CD14-positive monocyte (primary cell): ENCODE measurements at regions not wholly inside any gene's neighbourhood (a gene's known extent, or its start where the extent isn't known, plus 50 kb on each side); places are given as distances from the start of the nearest gene placed in this dataset.

Source experiments
- DNase-seq, 3 donors: peaks; one replicate each; pipeline ENCODE4 v3.0.0-alpha.2; 2011 to 2022
- H2AFZ ChIP-seq: 2 replicates; pipeline ENCODE4 v1.6.0; 2012; ENCODE audit warnings: mild to moderate bottlenecking, low read depth, low read length, inconsistent platforms; ENCODE audit not compliant: insufficient read depth, poor library complexity, severe bottlenecking
- H3K27ac ChIP-seq, 2 donors: 1 replicate in 1 of 2; 2 replicates in 1 of 2; pipeline ENCODE4 v1.5.1; 2012 to 2013; ENCODE audit warnings: low read length in 2 of 2, control low read depth in 1 of 2, inconsistent platforms in 1 of 2, low read depth in 1 of 2, mild to moderate bottlenecking in 1 of 2
- H3K27me3 ChIP-seq, 2 donors: one replicate each; pipeline versions ENCODE4 v1.6.0 to v1.6.1; 2011 to 2013; ENCODE audit warnings: low read length in 2 of 2; ENCODE audit not compliant: control insufficient read depth in 2 of 2, insufficient read depth in 2 of 2
- H3K36me3 ChIP-seq, 2 donors: replicated peaks in 1 of 2; 1 replicate in 1 of 2; 2 replicates in 1 of 2; pipeline versions ENCODE4 v1.5.1 to v1.6.1; 2012 to 2013; ENCODE audit warnings: low read length in 2 of 2, control low read depth in 1 of 2, inconsistent platforms in 1 of 2, mild to moderate bottlenecking in 1 of 2; ENCODE audit not compliant: insufficient read depth in 2 of 2, control insufficient read depth in 1 of 2
- H3K4me1 ChIP-seq, 2 donors: 1 replicate in 1 of 2; 2 replicates in 1 of 2; pipeline versions ENCODE4 v1.5.1 to v1.6.1; 2012 to 2013; ENCODE audit warnings: low read length in 2 of 2, control low read depth in 1 of 2, inconsistent platforms in 1 of 2, mild to moderate bottlenecking in 1 of 2, moderate library complexity in 1 of 2; ENCODE audit not compliant: insufficient read depth in 2 of 2, control insufficient read depth in 1 of 2
- H3K4me2 ChIP-seq: replicated peaks from 2 replicates; pipeline ENCODE3; 2012; ENCODE audit warnings: low read length, moderate library complexity, mild to moderate bottlenecking; ENCODE audit not compliant: poor library complexity, severe bottlenecking; ENCODE audit errors: extremely low read depth
- H3K4me3 ChIP-seq, 3 experiments: fragments of 200-600 bp in 1 of 3; sonication (generic) in 1 of 3; replicated peaks in 1 of 3; 1 replicate in 2 of 3; 2 replicates in 1 of 3; pipeline ENCODE4 v1.5.1; 2011 to 2013; ENCODE audit warnings: low read length in 3 of 3, mild to moderate bottlenecking in 3 of 3, control low read depth in 2 of 3, low read depth in 2 of 3, inconsistent platforms in 1 of 3, moderate library complexity in 1 of 3
- H3K79me2 ChIP-seq: 2 replicates; pipeline ENCODE4 v1.6.0; 2012; ENCODE audit warnings: mild to moderate bottlenecking, control low read depth, inconsistent platforms, low read length, moderate library complexity; ENCODE audit not compliant: insufficient read depth
- H3K9ac ChIP-seq: 2 replicates; pipeline ENCODE4 v1.6.0; 2017; ENCODE audit warnings: low read length, mild to moderate bottlenecking; ENCODE audit not compliant: insufficient read depth, poor library complexity, severe bottlenecking
- H3K9me3 ChIP-seq, 2 donors: replicated peaks in 1 of 2; 1 replicate in 1 of 2; 2 replicates in 1 of 2; pipeline versions ENCODE4 v1.5.1 to v1.6.1; 2012 to 2013; ENCODE audit warnings: low read length in 2 of 2, control low read depth in 1 of 2; ENCODE audit not compliant: control insufficient read depth in 1 of 2, insufficient read depth in 1 of 2
- H4K20me1 ChIP-seq: 2 replicates; pipeline ENCODE4 v1.6.0; 2012; ENCODE audit warnings: mild to moderate bottlenecking, low read length, control low read depth, moderate library complexity; ENCODE audit not compliant: insufficient read depth
- H3K27ac Mint-ChIP-seq, 7 donors: one replicate each; pipeline ENCODE4 v1.8.0; 2020; ENCODE audit warnings: mild to moderate bottlenecking in 7 of 7, mixed read lengths in 7 of 7, moderate library complexity in 6 of 7, inconsistent platforms in 2 of 7
- H3K27me3 Mint-ChIP-seq, 3 donors: one replicate each; pipeline ENCODE4 v1.8.0; 2021 to 2022; ENCODE audit warnings: low read depth in 3 of 3, mild to moderate bottlenecking in 3 of 3, mixed read lengths in 3 of 3, moderate library complexity in 3 of 3, inconsistent platforms in 1 of 3
- H3K36me3 Mint-ChIP-seq, 2 donors: one replicate each; pipeline ENCODE4 v1.8.0; 2020; ENCODE audit warnings: mixed read lengths in 2 of 2, inconsistent platforms in 1 of 2, mild to moderate bottlenecking in 1 of 2
- H3K4me1 Mint-ChIP-seq: one replicate; pipeline ENCODE4 v1.8.0; 2020; ENCODE audit warnings: mild to moderate bottlenecking, mixed read lengths
- H3K4me3 Mint-ChIP-seq, 2 donors: one replicate each; pipeline ENCODE4 v1.8.0; 2020; ENCODE audit warnings: mild to moderate bottlenecking in 2 of 2, mixed read lengths in 2 of 2, moderate library complexity in 1 of 2
- H3K9me3 Mint-ChIP-seq, 7 donors: one replicate each; pipeline ENCODE4 v1.8.0; 2020 to 2022; ENCODE audit warnings: mixed read lengths in 7 of 7, mild to moderate bottlenecking in 6 of 7, moderate library complexity in 6 of 7, inconsistent platforms in 2 of 7
- CTCF ChIP-seq: fragments of 200-600 bp; IDR thresholded peaks from one replicate; pipeline ENCODE4 v1.8.0; 2022; ENCODE audit warnings: antibody characterized with exemption, mild to moderate bottlenecking
- WGBS: methylation state at CpG from one replicate; pipeline ENCODE4 v1.1.5; 2013; ENCODE audit warnings: missing lambda C conversion rate; ENCODE audit not compliant: insufficient coverage; 5-methylcytosine and 5-hydroxymethylcytosine counted together
- intact Hi-C, 2 donors: fragments of 100-400 bp; cut with micrococcal nuclease; formaldehyde crosslinking; loops; one replicate each; pipeline versions ENCODE4 v1.15.0 to v1.15.1; 2023

DNA sequence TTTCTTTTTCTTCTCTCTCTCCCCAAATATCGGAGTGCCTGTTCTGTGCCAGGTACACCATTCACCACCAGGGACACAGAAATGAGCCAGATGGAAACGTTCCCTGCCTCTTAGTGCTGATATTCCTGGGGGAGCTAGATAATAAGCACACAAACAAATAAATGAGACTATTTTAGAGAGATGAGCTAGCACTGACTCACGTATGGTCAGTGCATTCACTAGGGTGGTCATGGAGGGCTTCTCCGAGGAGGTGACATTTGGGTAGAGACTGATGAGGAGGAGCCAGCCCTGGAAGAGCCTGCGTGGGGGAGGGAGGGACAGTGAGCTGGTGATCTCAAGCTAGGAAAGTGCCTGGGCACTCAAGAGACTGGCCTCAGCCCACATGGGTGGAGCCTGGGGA lies 252.3 kb upstream of the KCNG1 start:
- Histone ChIP-seq H2AFZ (no peak overlapping the region), H3K4me1 (no peaks in the 10 kb centered on the region), H3K27ac (no peak overlapping the region), H3K4me3 (no peak overlapping the region), H3K9me3 (no peaks in the 10 kb centered on the region), H3K4me2 (no peak overlapping the region), H4K20me1 (no peaks in the 10 kb centered on the region), H3K36me3 (no peaks in the 10 kb centered on the region), H3K27me3 (peaks cover 0 to 4% of the 10 kb centered on the region in 2 donors), H3K79me2 (no peaks in the 10 kb centered on the region), H3K9ac (no peak overlapping the region)
- Mint-ChIP-seq H3K9me3 (peaks cover 0 to 8% (median 4%) of the 10 kb centered on the region in 7 donors), H3K4me3 (no peak overlapping the region), H3K27ac (no peak overlapping the region), H3K27me3 (peaks cover 12 to 29% (median 12%) of the 10 kb centered on the region in 3 donors), H3K36me3 (no peaks in the 10 kb centered on the region), H3K4me1 (peaks cover 5% of the 10 kb centered on the region)
- intact Hi-C loops, result no loop called here
- 71% methylated on average over 3 of the region's 5 CpGs for WGBS
- no peak for DNase-seq
- TF ChIP-seq CTCF, result no peak

- 100% methylated on average over 1 of the region's 5 CpGs for WGBS
- H3K4me2 ChIP-seq, result no peak overlapping the region
- peaks cover 7 to 31% (median 13%) of the 10 kb centered on the region in 3 donors for H3K27me3 Mint-ChIP-seq
Observed at GRCh38 chr20:51272401-51272800, 249.5 kb upstream of the KCNG1 start.

More at GRCh38 chr20:51272401-51272800, 249.5 kb upstream of the KCNG1 start:
- H3K9ac ChIP-seq, result no peak overlapping the region
- H3K27ac ChIP-seq, result no peak overlapping the region
- peaks cover 2 to 16% (median 4%) of the 10 kb centered on the region in 7 donors for H3K9me3 Mint-ChIP-seq
- no peaks in the 10 kb centered on the region for H3K36me3 ChIP-seq
- no peak for DNase-seq
- no peaks in the 10 kb centered on the region for H4K20me1 ChIP-seq
- no peak overlapping the region for H3K27ac Mint-ChIP-seq
- no peak for TF ChIP-seq CTCF
- no peak overlapping the region for H2AFZ ChIP-seq
- no peak overlapping the region for H3K4me3 ChIP-seq
- intact Hi-C loops, result no loop called here
- H3K4me1 Mint-ChIP-seq, result peaks cover 5% of the 10 kb centered on the region
- peaks cover 0 to 4% of the 10 kb centered on the region in 2 donors for H3K27me3 ChIP-seq
- H3K4me3 Mint-ChIP-seq, result no peak overlapping the region
- H3K4me1 ChIP-seq, result no peaks in the 10 kb centered on the region
- H3K79me2 ChIP-seq, result no peaks in the 10 kb centered on the region
- peaks cover 0 to 6% of the 10 kb centered on the region in 2 donors for H3K9me3 ChIP-seq
- no peaks in the 10 kb centered on the region for H3K36me3 Mint-ChIP-seq
